ENCODE measurements at regions not wholly inside any gene's neighbourhood (a gene's known extent, or its start where the extent isn't known, plus 50 kb on each side); places are given as distances from the start of the nearest gene placed in this dataset.

GRCh38 chr9:108310202-108310601 lies 545.6 kb downstream of the ACTL7B start (continued):
- TF ChIP-seq ZNF462 (CRISPR knock-in tag; IDR thresholded peaks at IDR 0.05) (no peak), CREB1 (CRISPR knock-in tag; IDR thresholded peaks at IDR 0.05; ENCODE audit: low read depth) (no peak), CTCF (conservative IDR thresholded peaks at IDR 0.05; ENCODE audit: low read depth in 2 of 2) (no peak), POLR2AphosphoS5 (IDR thresholded peaks at IDR 0.05; ENCODE audit: low read depth) (no peak), ZNF331 (CRISPR knock-in tag; IDR thresholded peaks at IDR 0.05; ENCODE audit: low read depth) (no peak), ETS1 (IDR thresholded peaks at IDR 0.05) (no peak), JUNB (IDR thresholded peaks at IDR 0.05; ENCODE audit: unreplicated experiment) (no peak)

Data from GM23338 (cell line).